GM12878 (cell line): ENCODE measurements at regions not wholly inside any gene's neighbourhood (a gene's known extent, or its start where the extent isn't known, plus 50 kb on each side); places are given as distances from the start of the nearest gene placed in this dataset.

Source experiments
- ATAC-seq: fragments of 200-7000 bp; cut with Tn5 transposase; 3 replicates; pipeline ENCODE4 v1.9.1; 2020; ENCODE audit warnings: mild to moderate bottlenecking, moderate library complexity
- BruUV-seq: library from RNA; stranded (reverse); fragments of 400-500 nt; replicated peaks from 2 replicates; lab custom pipeline; 2021; lab: Mats Ljungman, UMichigan
- CTCF ChIA-PET: fragments of 300-600 bp; sonication (Branson Sonifier 250); formaldehyde crosslinking; extraction: SDS; loops from one replicate; lab custom pipeline; 2021; ENCODE audit warnings: inconsistent platforms; lab: Yijun Ruan, JAX
- POLR2A ChIA-PET: fragments of 350-600 bp; formaldehyde crosslinking; extraction: SDS; loops from one replicate; lab custom pipeline; 2021; ENCODE audit warnings: inconsistent platforms; lab: Charles Lee
- RAD21 ChIA-PET: fragments of 300-600 bp; sonication (Branson Sonifier 250); formaldehyde crosslinking; loops from one replicate; lab custom pipeline; 2023; ENCODE audit warnings: antibody characterized with exemption; ENCODE audit not compliant: unreplicated experiment; lab: Charles Lee
- SMC1A ChIA-PET: fragments of 300-600 bp; sonication (Branson Sonifier 250); formaldehyde crosslinking; loops from one replicate; lab custom pipeline; 2023; ENCODE audit not compliant: unreplicated experiment, uncharacterized antibody; lab: Charles Lee
- DNase-seq: peaks from one replicate; pipeline ENCODE4 v3.0.0-alpha.2; 2011; ENCODE audit warnings: low read depth, low spot score
- FAIRE-seq: peaks from 3 replicates; lab custom pipeline; 2011; peaks lifted over from hg19 to GRCh38; lab: Jason Lieb, UNC
- H2AFZ ChIP-seq: 2 replicates; pipeline ENCODE4 v1.6.0; 2011; ENCODE audit warnings: low read depth, low read length, control low read depth; ENCODE audit not compliant: control insufficient read depth
- H3K27ac ChIP-seq: 2 replicates; pipeline ENCODE4 v1.5.1; 2011; ENCODE audit warnings: control low read depth; ENCODE audit not compliant: control insufficient read depth, insufficient read depth
- H3K27me3 ChIP-seq, 2 experiments: replicated peaks in 1 of 2; 2 replicates each; pipeline versions ENCODE4 v1.6.0 to v1.6.1; 2011; ENCODE audit warnings: low read length in 1 of 2; ENCODE audit not compliant: control insufficient read depth in 2 of 2, insufficient read depth in 2 of 2
- H3K36me3 ChIP-seq, 2 experiments: 2 replicates each; pipeline ENCODE4 v1.5.1; 2011; ENCODE audit warnings: low read length in 1 of 2; ENCODE audit not compliant: control insufficient read depth in 2 of 2, insufficient read depth in 2 of 2
- H3K4me1 ChIP-seq: 2 replicates; pipeline ENCODE4 v1.6.1; 2011; ENCODE audit warnings: mild to moderate bottlenecking, low read length, moderate library complexity, mixed read lengths; ENCODE audit not compliant: control insufficient read depth, insufficient read depth
- H3K4me2 ChIP-seq: 2 replicates; pipeline ENCODE4 v1.6.0; 2011; ENCODE audit warnings: control low read depth; ENCODE audit not compliant: control insufficient read depth, insufficient read depth
- H3K4me3 ChIP-seq: fragments of 200-600 bp; sonication (generic); 2 replicates; pipeline ENCODE4 v1.5.1; 2016
- H3K79me2 ChIP-seq: 2 replicates; pipeline ENCODE4 v1.6.0; 2011; ENCODE audit warnings: low read length; ENCODE audit not compliant: control insufficient read depth, insufficient read depth
- H3K9ac ChIP-seq: 2 replicates; pipeline ENCODE4 v1.8.0; 2011; ENCODE audit warnings: low read length, control low read depth, mixed read lengths; ENCODE audit not compliant: control insufficient read depth, insufficient read depth
- H3K9me3 ChIP-seq: replicated peaks from 3 replicates; pipeline ENCODE4 v1.5.1; 2011; ENCODE audit warnings: mild to moderate bottlenecking, low read length; ENCODE audit not compliant: control insufficient read depth, insufficient read depth
- H4K20me1 ChIP-seq: 2 replicates; pipeline ENCODE4 v1.6.0; 2011; ENCODE audit not compliant: control insufficient read depth, insufficient read depth
- BHLHE40 ChIP-seq, 2 experiments: fragments of 450-650 bp in 1 of 2; IDR thresholded peaks; 2 replicates each; pipeline ENCODE4 v1.6.1; 2011 to 2017; ENCODE audit warnings: low read depth in 2 of 2, borderline replicate concordance in 1 of 2, improper control_type of control experiment in 1 of 2, low read length in 1 of 2, mild to moderate bottlenecking in 1 of 2
- FOS ChIP-seq: IDR thresholded peaks from 3 replicates; pipeline ENCODE4 v1.6.1; 2011; ENCODE audit warnings: borderline replicate concordance; ENCODE audit not compliant: insufficient read length; ENCODE audit errors: extremely low read depth
- GATAD2B ChIP-seq: fragments of 450-650 bp; conservative IDR thresholded peaks from 2 replicates; pipeline ENCODE4 v1.6.1; 2017; ENCODE audit warnings: low read depth, mild to moderate bottlenecking, moderate library complexity
- HCFC1 ChIP-seq: fragments of 150-350 bp; IDR thresholded peaks from 2 replicates; pipeline ENCODE4 v1.6.1; 2014; ENCODE audit warnings: low read length
- HDAC2 ChIP-seq: fragments of 200-600 bp; sonication (generic); IDR thresholded peaks from 2 replicates; pipeline ENCODE4 v1.6.1; 2017
- NR2F1 ChIP-seq: fragments of 450-650 bp; conservative IDR thresholded peaks from 2 replicates; pipeline ENCODE4 v1.6.1; 2017; ENCODE audit warnings: mild to moderate bottlenecking
- SIX5 ChIP-seq: IDR thresholded peaks from 2 replicates; pipeline ENCODE4 v1.6.1; 2011; ENCODE audit warnings: mild to moderate bottlenecking, low read depth, low read length, moderate library complexity; ENCODE audit not compliant: severe bottlenecking
- SMARCA5 ChIP-seq: fragments of 450-650 bp; IDR thresholded peaks from 2 replicates; pipeline ENCODE4 v1.6.1; 2017; ENCODE audit warnings: mild to moderate bottlenecking
- SPI1 ChIP-seq: IDR thresholded peaks from 2 replicates; pipeline ENCODE4 v1.6.1; 2011; ENCODE audit warnings: low read depth, mild to moderate bottlenecking, low read length, moderate library complexity, borderline replicate concordance; ENCODE audit not compliant: insufficient read depth
- SUPT20H ChIP-seq: IDR thresholded peaks from 2 replicates; pipeline ENCODE4 v1.6.1; 2011; ENCODE audit warnings: low read depth, mild to moderate bottlenecking, low read length, moderate library complexity, borderline replicate concordance; ENCODE audit not compliant: control insufficient read depth
- TCF12 ChIP-seq: IDR thresholded peaks from 2 replicates; pipeline ENCODE4 v1.6.1; 2011; ENCODE audit warnings: low read depth, mild to moderate bottlenecking, low read length
- YY1 ChIP-seq: IDR thresholded peaks from 2 replicates; pipeline ENCODE4 v1.6.1; 2011; ENCODE audit warnings: low read depth, mild to moderate bottlenecking, low read length
- ZNF274 ChIP-seq: IDR thresholded peaks from one replicate; pipeline ENCODE4 v1.8.0; 2011; ENCODE audit not compliant: insufficient read length, insufficient read depth
- ZNF622 ChIP-seq: fragments of 450-650 bp; IDR thresholded peaks from 2 replicates; pipeline ENCODE4 v1.6.1; 2017; ENCODE audit warnings: mild to moderate bottlenecking, inconsistent platforms
- ZSCAN29 ChIP-seq: fragments of 450-650 bp; IDR thresholded peaks from 2 replicates; pipeline ENCODE4 v1.6.1; 2017; ENCODE audit warnings: mild to moderate bottlenecking, moderate library complexity
- whole genome bisulfite sequencing: methylation state at CpG from one replicate; pipeline ENCODE4 v1.1.6; 2016; ENCODE audit warnings: low lambda C conversion rate; ENCODE audit not compliant: insufficient replicate concordance, insufficient coverage; ENCODE audit errors: missing lambda C conversion rate; 5-methylcytosine and 5-hydroxymethylcytosine counted together
- in situ Hi-C: fragments of 300-500 bp; cut with MboI; formaldehyde crosslinking; loops from 9 replicates; pipeline ENCODE4 v1.14.3; 2018; ENCODE audit warnings: mixed read lengths
- intact Hi-C: fragments of 100-400 bp; cut with micrococcal nuclease; formaldehyde crosslinking; loops from one replicate; pipeline ENCODE4 v1.14.2; 2022; ENCODE audit not compliant: unreplicated experiment
- TF ChIP-seq, protein P1 (sequence below): IDR thresholded peaks from 2 replicates; pipeline ENCODE4 v1.6.1; 2012; ENCODE audit warnings: low read depth, low read length, improper control_type of control experiment
- TF ChIP-seq, protein P2 (sequence below): IDR thresholded peaks from 2 replicates; pipeline ENCODE4 v1.6.1; 2012; ENCODE audit warnings: low read length, inconsistent platforms
- TF ChIP-seq, protein P3 (sequence below): fragments of 450-650 bp; IDR thresholded peaks from 2 replicates; pipeline ENCODE4 v1.6.1; 2017; ENCODE audit warnings: borderline replicate concordance

DNA sequence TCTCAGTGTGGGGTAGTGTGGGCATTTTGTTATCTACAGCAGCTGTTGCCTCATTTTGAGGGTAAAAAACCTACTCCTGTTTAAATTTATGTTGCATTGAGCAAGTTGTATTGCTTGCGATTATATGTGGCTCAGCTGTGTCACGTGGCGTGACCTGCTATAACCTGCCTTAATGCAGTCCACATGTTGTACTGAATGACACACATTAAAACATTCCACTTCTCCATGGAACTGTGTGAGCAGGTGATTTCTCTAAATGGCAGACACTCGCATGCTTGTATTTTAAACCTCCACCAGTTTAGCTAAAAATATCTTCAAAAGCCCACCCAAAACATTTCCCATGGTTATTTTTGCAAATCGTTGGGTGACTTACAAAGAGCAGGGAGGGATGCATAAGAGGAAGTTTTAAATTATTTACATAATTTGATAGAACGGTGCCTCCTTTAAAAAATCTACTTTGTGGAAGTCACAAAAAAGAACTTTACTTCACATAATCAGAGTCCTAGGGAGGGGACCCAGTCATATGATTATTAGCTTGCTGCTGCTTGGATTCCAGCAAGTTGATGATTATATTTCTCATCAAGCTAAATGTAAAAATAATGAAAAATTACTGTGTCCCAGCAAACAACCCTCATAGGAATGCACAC, 163.3 kb upstream of the ZEB2 start:
- ChIA-PET CTCF (no interaction called here), RAD21 (no interaction called here), POLR2A (no interaction called here), SMC1A (interaction anchor here (3.0 kb wide), 1 partner anchor 15 kb away, joined by 10 read pairs; no protein-coding TSS in a partner anchor)
- no peak overlapping the region for H3K4me2 ChIP-seq
- H3K9me3 ChIP-seq = no peaks in the 10 kb centered on the region
- intact Hi-C loops = no loop called here
- no peak overlapping the region for H3K4me3 ChIP-seq
- H3K79me2 ChIP-seq = no peaks in the 10 kb centered on the region
- no peaks in the 10 kb centered on the region for H3K4me1 ChIP-seq
- H2AFZ ChIP-seq = no peak overlapping the region
- H3K36me3 ChIP-seq = no peaks in the 10 kb centered on the region
- FAIRE-seq (no peak), DNase-seq (no peak), ATAC-seq (no peak)
- peaks cover 0 to 2% of the 10 kb centered on the region in 2 experiments; a peak in 1 of 4 replicates for H3K27me3 ChIP-seq
- in situ Hi-C loops = no loop called here
- no peak overlapping the region for H3K9ac ChIP-seq
- H3K27ac ChIP-seq = no peak overlapping the region
- WGBS = 46% methylated on average over 6 of the region's 6 CpGs
- no TSS peak for BruUV-seq
- H4K20me1 ChIP-seq = no peaks in the 10 kb centered on the region
- TF ChIP-seq ZNF274 (no peak), NR2F1 (no peak), BHLHE40 (IDR thresholded peaks at IDR 0.05; ENCODE audit: borderline replicate concordance in 1 of 2, low read depth in 2 of 2, low read length in 1 of 2) (no peak), YY1 (no peak), FOS (no peak), SIX5 (no peak), ZSCAN29 (no peak), GATAD2B (no peak), ZNF622 (no peak), HDAC2 (no peak), SPI1 (no peak), TCF12 (no peak), HCFC1 (no peak), SMARCA5 (no peak), SUPT20H (no peak)
- TF ChIP-seq, protein P1, sequence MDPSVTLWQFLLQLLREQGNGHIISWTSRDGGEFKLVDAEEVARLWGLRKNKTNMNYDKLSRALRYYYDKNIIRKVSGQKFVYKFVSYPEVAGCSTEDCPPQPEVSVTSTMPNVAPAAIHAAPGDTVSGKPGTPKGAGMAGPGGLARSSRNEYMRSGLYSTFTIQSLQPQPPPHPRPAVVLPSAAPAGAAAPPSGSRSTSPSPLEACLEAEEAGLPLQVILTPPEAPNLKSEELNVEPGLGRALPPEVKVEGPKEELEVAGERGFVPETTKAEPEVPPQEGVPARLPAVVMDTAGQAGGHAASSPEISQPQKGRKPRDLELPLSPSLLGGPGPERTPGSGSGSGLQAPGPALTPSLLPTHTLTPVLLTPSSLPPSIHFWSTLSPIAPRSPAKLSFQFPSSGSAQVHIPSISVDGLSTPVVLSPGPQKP = no peak
- TF ChIP-seq, protein P2, sequence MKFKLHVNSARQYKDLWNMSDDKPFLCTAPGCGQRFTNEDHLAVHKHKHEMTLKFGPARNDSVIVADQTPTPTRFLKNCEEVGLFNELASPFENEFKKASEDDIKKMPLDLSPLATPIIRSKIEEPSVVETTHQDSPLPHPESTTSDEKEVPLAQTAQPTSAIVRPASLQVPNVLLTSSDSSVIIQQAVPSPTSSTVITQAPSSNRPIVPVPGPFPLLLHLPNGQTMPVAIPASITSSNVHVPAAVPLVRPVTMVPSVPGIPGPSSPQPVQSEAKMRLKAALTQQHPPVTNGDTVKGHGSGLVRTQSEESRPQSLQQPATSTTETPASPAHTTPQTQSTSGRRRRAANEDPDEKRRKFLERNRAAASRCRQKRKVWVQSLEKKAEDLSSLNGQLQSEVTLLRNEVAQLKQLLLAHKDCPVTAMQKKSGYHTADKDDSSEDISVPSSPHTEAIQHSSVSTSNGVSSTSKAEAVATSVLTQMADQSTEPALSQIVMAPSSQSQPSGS = no peak
- TF ChIP-seq, protein P3, sequence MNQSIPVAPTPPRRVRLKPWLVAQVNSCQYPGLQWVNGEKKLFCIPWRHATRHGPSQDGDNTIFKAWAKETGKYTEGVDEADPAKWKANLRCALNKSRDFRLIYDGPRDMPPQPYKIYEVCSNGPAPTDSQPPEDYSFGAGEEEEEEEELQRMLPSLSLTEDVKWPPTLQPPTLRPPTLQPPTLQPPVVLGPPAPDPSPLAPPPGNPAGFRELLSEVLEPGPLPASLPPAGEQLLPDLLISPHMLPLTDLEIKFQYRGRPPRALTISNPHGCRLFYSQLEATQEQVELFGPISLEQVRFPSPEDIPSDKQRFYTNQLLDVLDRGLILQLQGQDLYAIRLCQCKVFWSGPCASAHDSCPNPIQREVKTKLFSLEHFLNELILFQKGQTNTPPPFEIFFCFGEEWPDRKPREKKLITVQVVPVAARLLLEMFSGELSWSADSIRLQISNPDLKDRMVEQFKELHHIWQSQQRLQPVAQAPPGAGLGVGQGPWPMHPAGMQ = no peak
